Prostate gland (tissue), 2 donors: ENCODE measurements at regions not wholly inside any gene's neighbourhood (a gene's known extent, or its start where the extent isn't known, plus 50 kb on each side); places are given as distances from the start of the nearest gene placed in this dataset.

Source experiments
- DNase-seq: peaks from one replicate; pipeline ENCODE4 v3.0.0-alpha.2; 2019; ENCODE audit warnings: low spot score
- H3K27ac ChIP-seq, 2 donors: fragments of 200-600 bp; sonication (generic); 2 replicates each; pipeline ENCODE4 v1.5.1; 2017 to 2019
- H3K27me3 ChIP-seq: fragments of 200-600 bp; sonication (generic); replicated peaks from 2 replicates; pipeline ENCODE4 v1.5.1; 2019; ENCODE audit not compliant: insufficient read depth
- H3K36me3 ChIP-seq, 2 donors: fragments of 200-600 bp; sonication (generic); 1 replicate in 1 of 2; 2 replicates in 1 of 2; pipeline versions ENCODE4 v1.5.1 to v1.8.1; 2017 to 2019
- H3K4me1 ChIP-seq: fragments of 200-600 bp; sonication (generic); replicated peaks from 2 replicates; pipeline ENCODE4 v1.5.1; 2019
- H3K4me3 ChIP-seq, 2 donors: fragments of 200-600 bp; sonication (generic); 2 replicates each; pipeline ENCODE4 v1.5.1; 2017 to 2019
- H3K9me3 ChIP-seq: fragments of 200-600 bp; sonication (generic); 2 replicates; pipeline ENCODE4 v1.5.1; 2017
- POLR2A ChIP-seq: fragments of 450-650 bp; IDR thresholded peaks from one replicate; pipeline ENCODE4 v1.6.1; 2016; ENCODE audit warnings: antibody characterized with exemption, mild to moderate bottlenecking
- POLR2AphosphoS5 ChIP-seq: sonication (generic); formaldehyde crosslinking; IDR thresholded peaks from one replicate; pipeline ENCODE4 v1.6.1; 2017; ENCODE audit warnings: antibody characterized with exemption
- WGBS: methylation state at CpG from one replicate; pipeline ENCODE4 v1.1.5; 2018; 5-methylcytosine and 5-hydroxymethylcytosine counted together
- intact Hi-C: fragments of 100-400 bp; cut with DNase I; formaldehyde crosslinking; loops from one replicate; pipeline ENCODE4 v1.14.2; 2022
- TF ChIP-seq, protein P1 (sequence below), 4 experiments: fragments of 200-600 bp in 2 of 4; fragments of 450-650 bp in 2 of 4; sonication (generic) in 2 of 4; IDR thresholded peaks; 1 replicate in 3 of 4; 2 replicates in 1 of 4; pipeline ENCODE4 v1.5.1; 2016 to 2019; ENCODE audit warnings: antibody characterized with exemption in 4 of 4, mild to moderate bottlenecking in 2 of 4, moderate library complexity in 2 of 4

DNA sequence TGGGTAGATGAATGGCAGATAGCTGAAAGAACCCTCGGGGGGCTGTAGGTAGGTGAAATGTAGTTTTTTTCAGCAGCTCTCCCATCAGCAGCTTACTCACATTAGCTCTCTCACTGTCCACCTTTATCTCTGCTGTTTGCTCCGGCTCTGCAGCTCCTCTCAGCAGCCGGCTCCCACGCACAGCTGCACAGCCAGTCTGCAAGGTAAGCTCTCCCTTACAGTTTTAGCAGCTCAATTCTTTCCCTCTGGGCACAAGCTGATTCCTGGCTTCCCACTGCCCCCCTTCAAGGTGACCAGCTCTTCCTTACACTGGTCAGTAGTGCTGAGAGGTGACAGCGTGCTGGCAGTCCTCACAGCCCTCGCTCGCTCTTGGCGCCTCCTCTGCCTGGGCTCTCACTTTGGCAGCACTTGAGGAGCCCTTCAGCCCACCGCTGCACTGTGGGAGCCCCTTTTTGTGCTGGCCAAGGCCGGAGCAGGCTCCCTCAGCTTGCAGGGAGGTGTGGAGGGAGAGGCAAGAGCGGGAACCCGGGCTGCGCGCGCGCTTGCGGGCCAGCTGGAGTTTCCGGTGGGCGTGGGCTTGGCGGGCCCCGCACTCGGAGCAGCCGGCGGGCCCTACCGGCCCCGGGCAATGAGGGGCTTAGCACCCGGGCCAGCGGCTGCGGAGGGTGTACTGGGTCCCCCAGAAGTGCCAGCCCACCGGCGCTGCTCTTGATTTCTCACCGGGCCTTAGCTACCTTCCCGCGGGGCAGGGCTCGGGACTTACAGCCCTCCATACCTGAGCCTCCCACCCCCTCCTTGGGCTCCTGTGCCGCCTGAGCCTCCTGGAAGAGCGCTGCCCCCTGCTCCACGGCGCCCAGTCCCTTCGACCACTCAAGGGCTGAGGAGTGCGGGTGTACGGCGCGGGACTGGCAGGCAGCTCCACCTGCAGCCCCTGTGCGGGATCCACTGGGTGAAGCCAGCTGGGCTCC lies 393.6 kb downstream of the CENPC start:
- Histone ChIP-seq H3K27me3 (no peaks in the 10 kb centered on the region), H3K4me1 (no peaks in the 10 kb centered on the region), H3K4me3 (no peak overlapping the region), H3K9me3 (no peaks in the 10 kb centered on the region), H3K27ac (no peak overlapping the region), H3K36me3 (no peaks in the 10 kb centered on the region)
- 86% methylated on average over 39 of the region's 45 CpGs for WGBS
- no peak for DNase-seq
- TF ChIP-seq, protein P1, sequence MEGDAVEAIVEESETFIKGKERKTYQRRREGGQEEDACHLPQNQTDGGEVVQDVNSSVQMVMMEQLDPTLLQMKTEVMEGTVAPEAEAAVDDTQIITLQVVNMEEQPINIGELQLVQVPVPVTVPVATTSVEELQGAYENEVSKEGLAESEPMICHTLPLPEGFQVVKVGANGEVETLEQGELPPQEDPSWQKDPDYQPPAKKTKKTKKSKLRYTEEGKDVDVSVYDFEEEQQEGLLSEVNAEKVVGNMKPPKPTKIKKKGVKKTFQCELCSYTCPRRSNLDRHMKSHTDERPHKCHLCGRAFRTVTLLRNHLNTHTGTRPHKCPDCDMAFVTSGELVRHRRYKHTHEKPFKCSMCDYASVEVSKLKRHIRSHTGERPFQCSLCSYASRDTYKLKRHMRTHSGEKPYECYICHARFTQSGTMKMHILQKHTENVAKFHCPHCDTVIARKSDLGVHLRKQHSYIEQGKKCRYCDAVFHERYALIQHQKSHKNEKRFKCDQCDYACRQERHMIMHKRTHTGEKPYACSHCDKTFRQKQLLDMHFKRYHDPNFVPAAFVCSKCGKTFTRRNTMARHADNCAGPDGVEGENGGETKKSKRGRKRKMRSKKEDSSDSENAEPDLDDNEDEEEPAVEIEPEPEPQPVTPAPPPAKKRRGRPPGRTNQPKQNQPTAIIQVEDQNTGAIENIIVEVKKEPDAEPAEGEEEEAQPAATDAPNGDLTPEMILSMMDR (IDR thresholded peaks at IDR 0.05): no peak
- TF ChIP-seq POLR2A (no peak), POLR2AphosphoS5 (no peak)
- intact Hi-C loops: no loop called here

GRCh38 chr4:67141586-67141985 lies 403.7 kb downstream of the CENPC start:
- H3K4me1 ChIP-seq: no peaks in the 10 kb centered on the region
- H3K9me3 ChIP-seq: no peaks in the 10 kb centered on the region
- H3K27me3 ChIP-seq: no peaks in the 10 kb centered on the region
- H3K4me3 ChIP-seq: no peak overlapping the region
- no peaks in the 10 kb centered on the region for H3K36me3 ChIP-seq
- no peak overlapping the region for H3K27ac ChIP-seq
- intact Hi-C loops: no loop called here
- WGBS: 35% methylated on average over 2 of the region's 2 CpGs
- no peak for DNase-seq
- TF ChIP-seq POLR2AphosphoS5 (no peak), POLR2A (no peak)
- TF ChIP-seq, protein P1 (IDR thresholded peaks at IDR 0.05): no peak

- Histone ChIP-seq H3K27ac (no peak overlapping the region), H3K27me3 (no peaks in the 10 kb centered on the region), H3K4me3 (no peak overlapping the region), H3K36me3 (no peaks in the 10 kb centered on the region), H3K4me1 (no peaks in the 10 kb centered on the region), H3K9me3 (no peaks in the 10 kb centered on the region)
- TF ChIP-seq POLR2A: no peak
- TF ChIP-seq, protein P1 (IDR thresholded peaks at IDR 0.05): no peak
- no peak for TF ChIP-seq POLR2AphosphoS5
- DNase-seq: no peak
- intact Hi-C loops: no loop called here
- WGBS: 24% methylated on average over 4 of the region's 4 CpGs
Measured at GRCh38 chr4:67134616-67135015, 410.7 kb downstream of the CENPC start.

DNA sequence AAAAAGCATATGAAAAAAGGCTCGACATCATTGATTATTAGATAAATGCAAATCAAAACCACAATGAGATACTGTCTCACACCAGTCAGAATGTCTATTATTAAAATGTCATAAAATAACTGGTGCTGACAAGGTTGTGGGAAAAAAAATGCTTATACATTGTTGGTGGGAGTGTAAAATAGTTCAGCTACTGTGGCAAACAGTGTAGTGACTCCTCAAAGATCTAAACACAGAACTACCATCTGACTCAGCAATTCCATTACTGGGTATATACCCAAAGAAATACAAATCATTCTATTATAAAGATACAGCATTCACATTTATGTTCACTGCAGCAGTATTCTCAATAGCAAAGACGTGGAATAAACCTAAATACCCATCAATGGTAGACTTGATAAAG lies 412.1 kb downstream of the CENPC start:
- no peak for DNase-seq
- no peaks in the 10 kb centered on the region for H3K4me1 ChIP-seq
- H3K9me3 ChIP-seq: no peaks in the 10 kb centered on the region
- no peaks in the 10 kb centered on the region for H3K27me3 ChIP-seq
- intact Hi-C loops: no loop called here
- no peak for TF ChIP-seq POLR2A
- TF ChIP-seq POLR2AphosphoS5: no peak
- TF ChIP-seq, protein P1 (IDR thresholded peaks at IDR 0.05): no peak
- H3K27ac ChIP-seq: no peak overlapping the region
- WGBS: 62% methylated on average over 2 of the region's 2 CpGs
- no peaks in the 10 kb centered on the region for H3K36me3 ChIP-seq
- H3K4me3 ChIP-seq: no peak overlapping the region

- intact Hi-C loops: no loop called here
- no peak overlapping the region for H3K4me3 ChIP-seq
Measured at GRCh38 chr4:67131224-67131623, 414.1 kb downstream of the CENPC start.

More at GRCh38 chr4:67131224-67131623, 414.1 kb downstream of the CENPC start:
- no peaks in the 10 kb centered on the region for H3K36me3 ChIP-seq
- TF ChIP-seq, protein P1 (IDR thresholded peaks at IDR 0.05): no peak
- TF ChIP-seq POLR2A (no peak), POLR2AphosphoS5 (no peak)
- no peaks in the 10 kb centered on the region for H3K9me3 ChIP-seq
- H3K4me1 ChIP-seq: no peaks in the 10 kb centered on the region
- no peak overlapping the region for H3K27ac ChIP-seq
- no peak for DNase-seq
- no peaks in the 10 kb centered on the region for H3K27me3 ChIP-seq
